ENCODE measurements at regions not wholly inside any gene's neighbourhood (a gene's known extent, or its start where the extent isn't known, plus 50 kb on each side); places are given as distances from the start of the nearest gene placed in this dataset.

- DNase-seq (ENCODE audit: extremely low spot score): no peak
- no peak for TF ChIP-seq CTCF (IDR thresholded peaks at IDR 0.05; ENCODE audit: control extremely low read depth, extremely low read depth, low read depth, missing control alignments)
- CTCF ChIA-PET: no interaction called here
- POLR2A ChIA-PET: no interaction called here
Measured at GRCh38 chr18:25650201-25650941, 298.4 kb upstream of the ZNF521 start.

GRCh38 chr18:25648716-25649260 lies 296.8 kb upstream of the ZNF521 start:
- no peak for DNase-seq (ENCODE audit: extremely low spot score)
- no peak for TF ChIP-seq CTCF (IDR thresholded peaks at IDR 0.05; ENCODE audit: control extremely low read depth, extremely low read depth, low read depth, missing control alignments)
- ChIA-PET CTCF (no interaction called here), POLR2A (no interaction called here)

- ChIA-PET CTCF (no interaction called here), POLR2A (no interaction called here)
- no peak for TF ChIP-seq CTCF (IDR thresholded peaks at IDR 0.05; ENCODE audit: control extremely low read depth, extremely low read depth, low read depth, missing control alignments)
- DNase-seq (ENCODE audit: extremely low spot score): no peak
Measured at GRCh38 chr18:25647404-25647803, 295.4 kb upstream of the ZNF521 start.

- DNase-seq (ENCODE audit: extremely low spot score): no peak
- no peak for TF ChIP-seq CTCF (IDR thresholded peaks at IDR 0.05; ENCODE audit: control extremely low read depth, extremely low read depth, low read depth, missing control alignments)
- ChIA-PET CTCF (no interaction called here), POLR2A (no interaction called here)
Measured at GRCh38 chr18:25646971-25647370, 295.0 kb upstream of the ZNF521 start.

GRCh38 chr18:25639596-25639995 lies 287.6 kb upstream of the ZNF521 start:
- no peak for TF ChIP-seq CTCF (IDR thresholded peaks at IDR 0.05; ENCODE audit: control extremely low read depth, extremely low read depth, low read depth, missing control alignments)
- ChIA-PET POLR2A (no interaction called here), CTCF (interaction anchor here (1.3 kb wide), 1 partner anchor 22 kb away, joined by 3 read pairs; no protein-coding TSS in a partner anchor)
- no peak for DNase-seq (ENCODE audit: extremely low spot score)

- TF ChIP-seq CTCF (IDR thresholded peaks at IDR 0.05; ENCODE audit: control extremely low read depth, extremely low read depth, low read depth, missing control alignments): no peak
- ChIA-PET CTCF (no interaction called here), POLR2A (no interaction called here)
- no peak for DNase-seq (ENCODE audit: extremely low spot score)
Measured at GRCh38 chr18:25633563-25633962, 281.6 kb upstream of the ZNF521 start.

Measured in GM10248 (cell line).